ENCODE measurements at regions not wholly inside any gene's neighbourhood (a gene's known extent, or its start where the extent isn't known, plus 50 kb on each side); places are given as distances from the start of the nearest gene placed in this dataset.

DNA sequence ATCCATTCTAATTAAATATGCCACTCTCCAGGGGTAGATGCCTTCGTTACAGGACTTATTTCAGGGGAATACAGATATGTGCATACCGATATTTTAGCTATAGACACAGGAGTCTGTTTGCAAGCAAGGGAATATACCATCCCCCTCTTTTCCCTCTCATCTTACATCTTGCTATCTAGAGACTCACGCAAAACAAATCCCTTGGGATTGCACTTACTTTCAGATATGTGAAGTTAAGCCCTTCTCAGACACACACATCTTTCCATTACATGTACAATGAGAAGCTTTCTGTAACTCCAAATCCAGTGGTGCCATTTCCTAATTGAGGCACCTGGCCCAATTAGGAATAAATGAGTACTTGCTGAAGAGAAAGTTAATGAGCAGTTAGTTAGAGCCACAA lies 250.4 kb upstream of the FZD8 start:
- no peak for TF ChIP-seq ZNF274 (IDR thresholded peaks at IDR 0.05; ENCODE audit: low read depth, low read length)
- TF ChIP-seq SUZ12 (IDR thresholded peaks at IDR 0.05; ENCODE audit: extremely low read depth, insufficient read depth, insufficient read length) = no peak

Measured in NT2/D1 (cell line).